Retinal pigment epithelial cell (primary cell): ENCODE measurements at regions not wholly inside any gene's neighbourhood (a gene's known extent, or its start where the extent isn't known, plus 50 kb on each side); places are given as distances from the start of the nearest gene placed in this dataset.

Source experiments
- DNase-seq: peaks from one replicate; pipeline ENCODE4 v3.0.0-alpha.2; 2010; ENCODE audit warnings: low read depth
- H3K4me3 ChIP-seq: 2 replicates; pipeline ENCODE4 v1.5.1; 2011; ENCODE audit warnings: mild to moderate bottlenecking, low read length, control low read depth, moderate library complexity
- TF ChIP-seq, protein P1 (sequence below): conservative IDR thresholded peaks from 2 replicates; pipeline ENCODE4 v1.5.1; 2011; ENCODE audit warnings: low read depth, low read length, control low read depth, inconsistent platforms

DNA sequence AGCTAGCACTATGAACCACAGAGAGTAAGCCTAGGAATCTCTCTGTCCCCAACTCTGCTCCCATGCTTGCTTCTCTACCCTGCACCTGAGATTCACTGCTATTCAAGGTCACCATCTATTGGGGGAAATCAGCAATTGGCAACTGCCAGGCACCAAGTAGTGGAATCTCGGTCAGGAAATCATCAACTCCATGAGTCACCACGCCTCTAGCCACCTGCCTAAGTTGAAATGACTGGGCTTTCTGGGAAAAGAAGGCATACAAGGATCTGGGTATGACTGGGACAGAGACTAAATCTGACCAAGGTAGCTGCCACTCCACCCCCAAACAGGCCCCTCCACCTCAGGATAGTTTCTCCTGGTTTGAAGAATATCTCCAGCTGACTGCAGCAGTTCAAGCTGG lies 464.1 kb upstream of the CBLB start:
- no peak for DNase-seq
- no peak overlapping the region for H3K4me3 ChIP-seq
- TF ChIP-seq, protein P1, sequence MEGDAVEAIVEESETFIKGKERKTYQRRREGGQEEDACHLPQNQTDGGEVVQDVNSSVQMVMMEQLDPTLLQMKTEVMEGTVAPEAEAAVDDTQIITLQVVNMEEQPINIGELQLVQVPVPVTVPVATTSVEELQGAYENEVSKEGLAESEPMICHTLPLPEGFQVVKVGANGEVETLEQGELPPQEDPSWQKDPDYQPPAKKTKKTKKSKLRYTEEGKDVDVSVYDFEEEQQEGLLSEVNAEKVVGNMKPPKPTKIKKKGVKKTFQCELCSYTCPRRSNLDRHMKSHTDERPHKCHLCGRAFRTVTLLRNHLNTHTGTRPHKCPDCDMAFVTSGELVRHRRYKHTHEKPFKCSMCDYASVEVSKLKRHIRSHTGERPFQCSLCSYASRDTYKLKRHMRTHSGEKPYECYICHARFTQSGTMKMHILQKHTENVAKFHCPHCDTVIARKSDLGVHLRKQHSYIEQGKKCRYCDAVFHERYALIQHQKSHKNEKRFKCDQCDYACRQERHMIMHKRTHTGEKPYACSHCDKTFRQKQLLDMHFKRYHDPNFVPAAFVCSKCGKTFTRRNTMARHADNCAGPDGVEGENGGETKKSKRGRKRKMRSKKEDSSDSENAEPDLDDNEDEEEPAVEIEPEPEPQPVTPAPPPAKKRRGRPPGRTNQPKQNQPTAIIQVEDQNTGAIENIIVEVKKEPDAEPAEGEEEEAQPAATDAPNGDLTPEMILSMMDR, result no peak

DNA sequence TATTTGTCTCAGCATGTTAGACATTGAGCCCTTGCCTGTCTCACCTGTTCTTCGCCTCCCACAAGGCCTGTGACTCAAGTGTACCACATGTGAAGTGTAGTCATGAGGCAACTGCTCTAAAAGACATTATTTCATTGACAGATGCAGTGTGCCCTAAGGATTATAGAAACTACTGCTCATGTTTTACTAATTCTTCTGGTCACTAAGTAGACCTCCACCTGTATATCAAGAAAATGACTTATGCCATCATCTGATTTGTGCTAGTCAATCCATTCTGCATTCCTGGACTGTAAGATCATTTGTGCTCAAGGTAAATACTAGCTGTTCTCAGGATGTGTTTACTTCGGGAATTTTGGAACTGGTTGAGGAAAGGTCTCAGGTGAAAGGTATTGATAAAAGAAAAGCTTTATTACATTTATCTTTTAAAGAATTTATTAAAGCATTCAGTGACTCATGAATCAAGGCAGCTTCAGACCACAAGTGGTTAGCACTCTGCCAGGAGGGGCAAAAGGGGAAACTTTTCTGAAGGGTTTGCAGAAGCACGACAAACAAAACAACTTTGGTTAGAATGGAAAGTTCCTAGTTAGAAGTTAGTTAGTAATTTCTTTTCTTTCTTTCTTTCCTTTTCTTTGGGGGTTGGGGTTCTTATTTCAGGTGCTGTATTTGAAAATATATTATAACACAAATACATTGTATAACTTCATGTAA lies 465.3 kb upstream of the CBLB start:
- TF ChIP-seq, protein P1, result no peak
- H3K4me3 ChIP-seq, result no peak overlapping the region
- DNase-seq, result peak; percentile 56

DNA sequence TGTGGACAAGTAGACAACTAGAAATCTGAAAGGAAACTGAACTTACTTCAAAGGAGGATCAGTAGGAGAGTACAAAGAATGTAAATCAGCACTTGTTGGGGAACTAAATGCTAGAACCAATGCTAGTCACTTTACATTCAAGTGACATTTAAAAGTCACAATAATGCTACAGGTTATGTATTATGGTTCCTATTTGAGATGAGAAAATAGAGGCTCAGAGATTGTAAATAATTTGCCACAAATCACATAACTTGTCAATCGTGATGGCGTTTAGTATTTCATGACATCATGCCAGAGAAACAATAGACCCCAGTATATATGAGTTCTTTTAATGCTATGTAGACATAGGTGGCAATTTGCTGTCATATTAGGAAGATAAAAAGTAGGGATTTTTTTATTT lies 467.8 kb upstream of the CBLB start:
- no peak overlapping the region for H3K4me3 ChIP-seq
- no peak for DNase-seq
- TF ChIP-seq, protein P1, result no peak

DNA sequence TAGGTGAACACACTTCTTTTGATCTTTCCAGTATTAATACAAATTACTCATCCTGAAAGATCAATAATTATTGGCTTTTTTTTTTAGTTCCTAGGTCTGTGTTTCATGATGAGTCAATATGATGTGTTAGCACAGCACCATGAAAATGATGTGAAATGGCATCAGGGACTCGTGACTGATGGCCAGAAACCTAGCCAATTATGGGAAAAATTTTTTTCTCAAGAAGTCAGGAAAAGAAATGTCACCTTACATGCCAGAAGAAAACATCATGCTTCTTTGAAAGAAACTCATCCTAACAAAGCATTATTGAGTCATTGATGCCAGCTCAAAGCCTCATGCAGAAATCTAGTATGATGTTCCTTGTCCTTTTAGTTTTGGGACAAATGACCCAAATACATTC lies 468.3 kb upstream of the CBLB start:
- H3K4me3 ChIP-seq, result no peak overlapping the region
- TF ChIP-seq, protein P1, result no peak
- no peak for DNase-seq

DNA sequence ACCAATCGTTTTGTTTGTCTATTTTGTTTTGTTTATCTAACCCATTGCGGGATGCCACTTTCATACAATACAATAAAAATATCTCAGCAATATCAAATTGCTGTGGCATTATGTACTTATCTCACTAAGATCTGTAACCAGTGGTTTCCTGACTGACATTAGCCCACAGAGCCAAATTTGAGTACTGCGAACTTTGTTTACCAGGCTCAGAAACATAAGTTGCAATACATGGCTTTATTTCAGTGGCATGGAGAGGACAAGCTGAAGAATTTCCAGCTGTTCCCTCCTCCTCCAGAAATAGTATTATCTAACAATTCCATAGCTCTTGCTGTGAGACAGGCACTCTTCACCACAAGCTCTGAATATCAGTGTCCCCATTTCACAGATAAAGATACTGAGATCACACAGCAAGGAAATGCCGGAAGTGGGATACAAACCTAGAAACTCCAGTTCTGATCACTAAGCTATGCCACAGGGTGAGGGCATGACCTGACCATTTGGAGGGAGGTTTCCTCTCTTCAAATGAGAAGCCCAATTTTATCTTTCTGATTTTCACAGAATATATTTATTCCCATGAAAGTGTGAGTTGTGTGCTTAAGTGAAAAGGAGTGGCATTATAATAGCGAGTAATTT lies 469.9 kb upstream of the CBLB start:
- H3K4me3 ChIP-seq, result no peak overlapping the region
- TF ChIP-seq, protein P1, result no peak
- no peak for DNase-seq

DNA sequence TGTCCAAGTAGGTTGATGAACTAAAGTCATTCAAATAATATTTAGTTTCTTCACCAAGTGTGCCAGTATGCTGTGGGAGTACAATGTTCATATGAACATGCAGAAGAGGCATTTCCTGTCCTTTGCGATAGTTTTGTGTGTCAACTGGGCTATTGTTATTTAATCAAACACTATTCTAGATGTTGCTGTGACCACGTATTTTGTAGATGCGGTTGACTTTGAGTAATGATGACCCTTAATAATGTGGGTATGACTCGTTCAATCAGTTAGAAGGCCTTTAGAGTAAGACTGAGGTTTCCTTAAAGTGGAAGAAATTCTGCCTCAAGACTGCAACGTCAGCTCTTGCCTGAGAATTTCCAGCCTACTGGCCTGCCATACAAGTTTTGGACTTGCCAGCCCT lies 470.7 kb upstream of the CBLB start:
- DNase-seq, result no peak
- no peak overlapping the region for H3K4me3 ChIP-seq
- TF ChIP-seq, protein P1, result no peak

DNA sequence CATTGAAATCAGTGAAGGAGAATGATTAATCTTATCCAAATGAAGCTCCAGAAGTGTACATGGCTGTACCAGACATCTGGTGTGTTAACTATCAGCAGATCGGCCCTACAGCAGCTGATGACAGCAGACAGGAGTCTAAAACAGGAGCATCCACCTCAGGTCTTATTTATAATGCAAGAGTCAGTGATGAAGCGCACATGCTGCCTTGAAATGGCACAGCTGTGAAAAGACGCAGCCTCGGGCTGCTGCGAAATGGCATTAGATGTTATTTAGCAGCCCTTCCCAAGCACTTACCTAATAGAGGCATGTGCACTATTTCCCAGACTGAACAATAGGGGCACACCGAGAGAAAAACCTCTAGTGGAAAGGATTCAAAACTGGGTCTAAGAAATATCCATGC lies 472.3 kb upstream of the CBLB start:
- TF ChIP-seq, protein P1, result no peak
- no peak for DNase-seq
- no peak overlapping the region for H3K4me3 ChIP-seq
